ENCODE measurements at regions not wholly inside any gene's neighbourhood (a gene's known extent, or its start where the extent isn't known, plus 50 kb on each side); places are given as distances from the start of the nearest gene placed in this dataset.

DNA sequence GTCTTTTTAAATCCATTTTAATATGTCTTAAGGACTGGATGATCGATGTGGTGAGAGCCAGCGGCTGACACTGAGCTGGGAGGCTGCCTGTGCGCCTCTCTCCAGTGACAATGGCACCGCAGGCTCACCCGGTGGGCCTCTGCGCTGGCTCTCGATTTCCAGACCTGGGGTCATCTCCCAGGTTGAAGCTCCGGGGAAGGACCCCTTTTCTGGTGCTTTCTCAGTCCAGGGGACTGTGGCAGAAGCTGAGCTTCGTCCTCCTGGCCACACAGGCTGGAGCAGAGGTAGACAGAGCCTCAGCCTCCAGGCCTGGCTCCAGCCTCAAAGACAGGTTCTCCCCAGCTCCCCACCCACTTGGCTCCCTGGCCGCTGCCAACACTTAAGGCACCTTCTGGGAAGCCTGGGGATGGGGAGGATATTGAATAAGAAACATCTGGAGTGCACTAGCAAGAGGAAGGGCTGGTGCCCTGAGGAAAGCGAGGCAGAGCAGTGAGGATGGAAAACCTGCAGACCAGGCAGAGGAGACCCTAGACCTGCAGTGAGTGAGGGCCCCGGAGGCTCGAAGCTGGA is 154.2 kb upstream of the SMAD3 start:
- TF ChIP-seq, protein P1, sequence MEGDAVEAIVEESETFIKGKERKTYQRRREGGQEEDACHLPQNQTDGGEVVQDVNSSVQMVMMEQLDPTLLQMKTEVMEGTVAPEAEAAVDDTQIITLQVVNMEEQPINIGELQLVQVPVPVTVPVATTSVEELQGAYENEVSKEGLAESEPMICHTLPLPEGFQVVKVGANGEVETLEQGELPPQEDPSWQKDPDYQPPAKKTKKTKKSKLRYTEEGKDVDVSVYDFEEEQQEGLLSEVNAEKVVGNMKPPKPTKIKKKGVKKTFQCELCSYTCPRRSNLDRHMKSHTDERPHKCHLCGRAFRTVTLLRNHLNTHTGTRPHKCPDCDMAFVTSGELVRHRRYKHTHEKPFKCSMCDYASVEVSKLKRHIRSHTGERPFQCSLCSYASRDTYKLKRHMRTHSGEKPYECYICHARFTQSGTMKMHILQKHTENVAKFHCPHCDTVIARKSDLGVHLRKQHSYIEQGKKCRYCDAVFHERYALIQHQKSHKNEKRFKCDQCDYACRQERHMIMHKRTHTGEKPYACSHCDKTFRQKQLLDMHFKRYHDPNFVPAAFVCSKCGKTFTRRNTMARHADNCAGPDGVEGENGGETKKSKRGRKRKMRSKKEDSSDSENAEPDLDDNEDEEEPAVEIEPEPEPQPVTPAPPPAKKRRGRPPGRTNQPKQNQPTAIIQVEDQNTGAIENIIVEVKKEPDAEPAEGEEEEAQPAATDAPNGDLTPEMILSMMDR (conservative IDR thresholded peaks at IDR 0.05; ENCODE audit: low read depth, low read length), result no peak
- TF ChIP-seq RAD21 (IDR thresholded peaks at IDR 0.05; ENCODE audit: low read length), result no peak
- no peak for TF ChIP-seq CEBPB (IDR thresholded peaks at IDR 0.05; ENCODE audit: low read depth, low read length)
- TF ChIP-seq SMC3 (IDR thresholded peaks at IDR 0.05; ENCODE audit: low read depth, low read length), result no peak
- TF ChIP-seq POLR2A (IDR thresholded peaks at IDR 0.05; ENCODE audit: low read depth, low read length), result no peak
- TF ChIP-seq CHD1 (IDR thresholded peaks at IDR 0.05; ENCODE audit: low read depth, low read length), result no peak
- no peak for TF ChIP-seq MAZ (IDR thresholded peaks at IDR 0.05; ENCODE audit: borderline replicate concordance, low read depth, low read length)
- TF ChIP-seq RFX5 (IDR thresholded peaks at IDR 0.05; ENCODE audit: low read depth, low read length), result no peak
- no peak for TF ChIP-seq MAFK (IDR thresholded peaks at IDR 0.05; ENCODE audit: low read depth, low read length)
- no peak for TF ChIP-seq RCOR1 (IDR thresholded peaks at IDR 0.05; ENCODE audit: insufficient replicate concordance, low read length)
- no peak for TF ChIP-seq FOS (IDR thresholded peaks at IDR 0.05; ENCODE audit: low read depth, low read length)
- TF ChIP-seq, protein P2, sequence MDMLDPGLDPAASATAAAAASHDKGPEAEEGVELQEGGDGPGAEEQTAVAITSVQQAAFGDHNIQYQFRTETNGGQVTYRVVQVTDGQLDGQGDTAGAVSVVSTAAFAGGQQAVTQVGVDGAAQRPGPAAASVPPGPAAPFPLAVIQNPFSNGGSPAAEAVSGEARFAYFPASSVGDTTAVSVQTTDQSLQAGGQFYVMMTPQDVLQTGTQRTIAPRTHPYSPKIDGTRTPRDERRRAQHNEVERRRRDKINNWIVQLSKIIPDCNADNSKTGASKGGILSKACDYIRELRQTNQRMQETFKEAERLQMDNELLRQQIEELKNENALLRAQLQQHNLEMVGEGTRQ (IDR thresholded peaks at IDR 0.05; ENCODE audit: low read depth, low read length), result no peak
- TF ChIP-seq MXI1 (IDR thresholded peaks at IDR 0.05; ENCODE audit: borderline replicate concordance, low read depth, low read length), result no peak
- TF ChIP-seq BHLHE40 (IDR thresholded peaks at IDR 0.05; ENCODE audit: low read depth, low read length), result no peak
